ENCODE measurements at regions not wholly inside any gene's neighbourhood (a gene's known extent, or its start where the extent isn't known, plus 50 kb on each side); places are given as distances from the start of the nearest gene placed in this dataset.

- Histone ChIP-seq H3K4me1 (ENCODE audit: control insufficient read depth, insufficient read depth, low read length, poor library complexity, severe bottlenecking) (no peaks in the 10 kb centered on the region), H3K4me3 (ENCODE audit: extremely low read depth, insufficient read depth, low read length, poor library complexity, severe bottlenecking) (no peak overlapping the region), H3K36me3 (ENCODE audit: control insufficient read depth, insufficient read depth, low read length) (no peaks in the 10 kb centered on the region), H3K9me3 (ENCODE audit: control insufficient read depth, low read length) (no peaks in the 10 kb centered on the region), H3K27ac (ENCODE audit: low read depth, low read length, severe bottlenecking) (no peak overlapping the region)
- no CpG with 5 or more reads among the region's 1 CpG for WGBS, 2 experiments (ENCODE audit: insufficient coverage in 2 of 2)
Measured at GRCh38 chr3:148077318-148077923, 620.3 kb upstream of the AGTR1 start.

GRCh38 chr3:148077965-148078364 lies 619.7 kb upstream of the AGTR1 start:
- Histone ChIP-seq H3K4me3 (ENCODE audit: extremely low read depth, insufficient read depth, low read length, poor library complexity, severe bottlenecking) (no peak overlapping the region), H3K9me3 (ENCODE audit: control insufficient read depth, low read length) (no peaks in the 10 kb centered on the region), H3K27ac (ENCODE audit: low read depth, low read length, severe bottlenecking) (no peak overlapping the region), H3K4me1 (ENCODE audit: control insufficient read depth, insufficient read depth, low read length, poor library complexity, severe bottlenecking) (no peaks in the 10 kb centered on the region), H3K36me3 (ENCODE audit: control insufficient read depth, insufficient read depth, low read length) (no peaks in the 10 kb centered on the region)
- WGBS, 2 experiments (ENCODE audit: insufficient coverage in 2 of 2): no CpG with 5 or more reads among the region's 2 CpGs

GRCh38 chr3:148078658-148079057 lies 619.0 kb upstream of the AGTR1 start:
- no peak overlapping the region for H3K4me3 ChIP-seq (ENCODE audit: extremely low read depth, insufficient read depth, low read length, poor library complexity, severe bottlenecking)
- H3K4me1 ChIP-seq (ENCODE audit: control insufficient read depth, insufficient read depth, low read length, poor library complexity, severe bottlenecking): no peaks in the 10 kb centered on the region

GRCh38 chr3:148079370-148079769 lies 618.3 kb upstream of the AGTR1 start:
- no peaks in the 10 kb centered on the region for H3K36me3 ChIP-seq (ENCODE audit: control insufficient read depth, insufficient read depth, low read length)
- H3K4me1 ChIP-seq (ENCODE audit: control insufficient read depth, insufficient read depth, low read length, poor library complexity, severe bottlenecking): no peaks in the 10 kb centered on the region
- no peak overlapping the region for H3K4me3 ChIP-seq (ENCODE audit: extremely low read depth, insufficient read depth, low read length, poor library complexity, severe bottlenecking)
- no peaks in the 10 kb centered on the region for H3K9me3 ChIP-seq (ENCODE audit: control insufficient read depth, low read length)
- no CpG with 5 or more reads among the region's 6 CpGs for WGBS, 2 experiments (ENCODE audit: insufficient coverage in 2 of 2)
- no peak overlapping the region for H3K27ac ChIP-seq (ENCODE audit: low read depth, low read length, severe bottlenecking)

More at GRCh38 chr3:148078658-148079057, 619.0 kb upstream of the AGTR1 start:
- Histone ChIP-seq H3K27ac (ENCODE audit: low read depth, low read length, severe bottlenecking) (no peak overlapping the region), H3K9me3 (ENCODE audit: control insufficient read depth, low read length) (no peaks in the 10 kb centered on the region), H3K36me3 (ENCODE audit: control insufficient read depth, insufficient read depth, low read length) (no peaks in the 10 kb centered on the region)

GRCh38 chr3:148081926-148082325 lies 615.8 kb upstream of the AGTR1 start:
- Histone ChIP-seq H3K36me3 (ENCODE audit: control insufficient read depth, insufficient read depth, low read length) (no peaks in the 10 kb centered on the region), H3K4me1 (ENCODE audit: control insufficient read depth, insufficient read depth, low read length, poor library complexity, severe bottlenecking) (no peaks in the 10 kb centered on the region), H3K4me3 (ENCODE audit: extremely low read depth, insufficient read depth, low read length, poor library complexity, severe bottlenecking) (no peak overlapping the region), H3K27ac (ENCODE audit: low read depth, low read length, severe bottlenecking) (no peak overlapping the region), H3K9me3 (ENCODE audit: control insufficient read depth, low read length) (no peaks in the 10 kb centered on the region)
- 67% methylated on average over 1 of the region's 1 CpG; no CpG with 5 or more reads in 1 of the 2 experiments for WGBS, 2 experiments (ENCODE audit: insufficient coverage in 2 of 2)

- H3K9me3 ChIP-seq (ENCODE audit: control insufficient read depth, low read length): no peaks in the 10 kb centered on the region
- H3K36me3 ChIP-seq (ENCODE audit: control insufficient read depth, insufficient read depth, low read length): no peaks in the 10 kb centered on the region
- no peaks in the 10 kb centered on the region for H3K4me1 ChIP-seq (ENCODE audit: control insufficient read depth, insufficient read depth, low read length, poor library complexity, severe bottlenecking)
- H3K27ac ChIP-seq (ENCODE audit: low read depth, low read length, severe bottlenecking): no peak overlapping the region
- 75 to 83% methylated on average over 2 to 3 of the region's 4 CpGs for WGBS, 2 experiments (ENCODE audit: insufficient coverage in 2 of 2)
- no peak overlapping the region for H3K4me3 ChIP-seq (ENCODE audit: extremely low read depth, insufficient read depth, low read length, poor library complexity, severe bottlenecking)
Measured at GRCh38 chr3:148082506-148083280, 615.0 kb upstream of the AGTR1 start.

GRCh38 chr3:148083526-148084182 lies 614.0 kb upstream of the AGTR1 start:
- no peak overlapping the region for H3K4me3 ChIP-seq (ENCODE audit: extremely low read depth, insufficient read depth, low read length, poor library complexity, severe bottlenecking)
- H3K36me3 ChIP-seq (ENCODE audit: control insufficient read depth, insufficient read depth, low read length): no peaks in the 10 kb centered on the region
- WGBS, 2 experiments (ENCODE audit: insufficient coverage in 2 of 2): 73 to 79% methylated on average over 3 of the region's 8 CpGs
- peak overlapping the region; percentile 17 for H3K27ac ChIP-seq (ENCODE audit: low read depth, low read length, severe bottlenecking)
- H3K4me1 ChIP-seq (ENCODE audit: control insufficient read depth, insufficient read depth, low read length, poor library complexity, severe bottlenecking): no peaks in the 10 kb centered on the region
- no peaks in the 10 kb centered on the region for H3K9me3 ChIP-seq (ENCODE audit: control insufficient read depth, low read length)

- H3K36me3 ChIP-seq (ENCODE audit: control insufficient read depth, insufficient read depth, low read length): no peaks in the 10 kb centered on the region
- H3K9me3 ChIP-seq (ENCODE audit: control insufficient read depth, low read length): no peaks in the 10 kb centered on the region
- H3K27ac ChIP-seq (ENCODE audit: low read depth, low read length, severe bottlenecking): no peak overlapping the region
- no peaks in the 10 kb centered on the region for H3K4me1 ChIP-seq (ENCODE audit: control insufficient read depth, insufficient read depth, low read length, poor library complexity, severe bottlenecking)
- no peak overlapping the region for H3K4me3 ChIP-seq (ENCODE audit: extremely low read depth, insufficient read depth, low read length, poor library complexity, severe bottlenecking)
- 84% methylated on average over 4 of the region's 4 CpGs; no CpG with 5 or more reads in 1 of the 2 experiments for WGBS, 2 experiments (ENCODE audit: insufficient coverage in 2 of 2)
Measured at GRCh38 chr3:148084931-148085330, 612.8 kb upstream of the AGTR1 start.

GRCh38 chr3:148087601-148088371 lies 609.9 kb upstream of the AGTR1 start:
- Histone ChIP-seq H3K4me1 (ENCODE audit: control insufficient read depth, insufficient read depth, low read length, poor library complexity, severe bottlenecking) (no peaks in the 10 kb centered on the region), H3K9me3 (ENCODE audit: control insufficient read depth, low read length) (no peaks in the 10 kb centered on the region), H3K27ac (ENCODE audit: low read depth, low read length, severe bottlenecking) (no peak overlapping the region), H3K36me3 (ENCODE audit: control insufficient read depth, insufficient read depth, low read length) (no peaks in the 10 kb centered on the region), H3K4me3 (ENCODE audit: extremely low read depth, insufficient read depth, low read length, poor library complexity, severe bottlenecking) (no peak overlapping the region)
- 92 to 96% methylated on average over 3 to 4 of the region's 6 CpGs for WGBS, 2 experiments (ENCODE audit: insufficient coverage in 2 of 2)

- Histone ChIP-seq H3K36me3 (ENCODE audit: control insufficient read depth, insufficient read depth, low read length) (no peaks in the 10 kb centered on the region), H3K9me3 (ENCODE audit: control insufficient read depth, low read length) (no peaks in the 10 kb centered on the region), H3K4me3 (ENCODE audit: extremely low read depth, insufficient read depth, low read length, poor library complexity, severe bottlenecking) (no peak overlapping the region), H3K4me1 (ENCODE audit: control insufficient read depth, insufficient read depth, low read length, poor library complexity, severe bottlenecking) (no peaks in the 10 kb centered on the region), H3K27ac (ENCODE audit: low read depth, low read length, severe bottlenecking) (no peak overlapping the region)
Measured at GRCh38 chr3:148089171-148089570, 608.5 kb upstream of the AGTR1 start.

Measured in mesodermal cell (in vitro differentiated cells).